ENCODE measurements at regions not wholly inside any gene's neighbourhood (a gene's known extent, or its start where the extent isn't known, plus 50 kb on each side); places are given as distances from the start of the nearest gene placed in this dataset.

- dilution Hi-C loops (cut with MboI; ENCODE audit: extremely low pct_ligation_motif_present, low sequenced_read_pairs), result no loop called here
- TF ChIP-seq MYC (IDR thresholded peaks at IDR 0.05; ENCODE audit: low read depth, low read length) (no peak), JUN (IDR thresholded peaks at IDR 0.05; ENCODE audit: borderline replicate concordance, insufficient read depth, insufficient read length, low read depth) (no peak), POLR2A (IDR thresholded peaks at IDR 0.05; ENCODE audit: low read depth, low read length) (no peak), EZH2 (IDR thresholded peaks at IDR 0.05; ENCODE audit: borderline replicate concordance, low read depth, low read length, severe bottlenecking) (no peak), FOS (IDR thresholded peaks at IDR 0.05; ENCODE audit: borderline replicate concordance, insufficient read depth, low read length) (no peak), MAX (IDR thresholded peaks at IDR 0.05; ENCODE audit: insufficient read depth, insufficient read length) (no peak), GATA2 (IDR thresholded peaks at IDR 0.05; ENCODE audit: insufficient read depth, insufficient read length, low read depth, low read length) (no peak), POLR2AphosphoS5 (IDR thresholded peaks at IDR 0.05; ENCODE audit: insufficient read depth, low read depth, low read length) (no peak)
- TF ChIP-seq, protein P1, sequence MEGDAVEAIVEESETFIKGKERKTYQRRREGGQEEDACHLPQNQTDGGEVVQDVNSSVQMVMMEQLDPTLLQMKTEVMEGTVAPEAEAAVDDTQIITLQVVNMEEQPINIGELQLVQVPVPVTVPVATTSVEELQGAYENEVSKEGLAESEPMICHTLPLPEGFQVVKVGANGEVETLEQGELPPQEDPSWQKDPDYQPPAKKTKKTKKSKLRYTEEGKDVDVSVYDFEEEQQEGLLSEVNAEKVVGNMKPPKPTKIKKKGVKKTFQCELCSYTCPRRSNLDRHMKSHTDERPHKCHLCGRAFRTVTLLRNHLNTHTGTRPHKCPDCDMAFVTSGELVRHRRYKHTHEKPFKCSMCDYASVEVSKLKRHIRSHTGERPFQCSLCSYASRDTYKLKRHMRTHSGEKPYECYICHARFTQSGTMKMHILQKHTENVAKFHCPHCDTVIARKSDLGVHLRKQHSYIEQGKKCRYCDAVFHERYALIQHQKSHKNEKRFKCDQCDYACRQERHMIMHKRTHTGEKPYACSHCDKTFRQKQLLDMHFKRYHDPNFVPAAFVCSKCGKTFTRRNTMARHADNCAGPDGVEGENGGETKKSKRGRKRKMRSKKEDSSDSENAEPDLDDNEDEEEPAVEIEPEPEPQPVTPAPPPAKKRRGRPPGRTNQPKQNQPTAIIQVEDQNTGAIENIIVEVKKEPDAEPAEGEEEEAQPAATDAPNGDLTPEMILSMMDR (IDR thresholded peaks at IDR 0.05; ENCODE audit: extremely low read depth in 1 of 2, insufficient read depth in 1 of 2, low read depth in 1 of 2, low read length in 2 of 2), result no peak
- no peak for DNase-seq (ENCODE audit: low read depth, low spot score)
- no peak overlapping the region for H3K9ac ChIP-seq (replicated peaks; ENCODE audit: extremely low read depth, insufficient read depth, low read length)
- ChIA-PET POLR2A (no interaction called here), CTCF (no interaction called here)
- no TSS peak for BruUV-seq (replicated peaks)
- FAIRE-seq, result no peak
- H3K36me3 ChIP-seq (ENCODE audit: control insufficient read depth in 2 of 2, extremely low read depth in 1 of 2, insufficient read depth in 2 of 2, low read length in 2 of 2), result no peaks in the 10 kb centered on the region
- intact Hi-C loops (cut with micrococcal nuclease), result no loop called here
- H4K20me1 ChIP-seq (replicated peaks; ENCODE audit: control insufficient read depth, extremely low read depth, insufficient read depth, low read length), result no peaks in the 10 kb centered on the region
- no peaks in the 10 kb centered on the region for H3K9me1 ChIP-seq (replicated peaks; ENCODE audit: control insufficient read depth, extremely low read depth, insufficient read depth, low read length)
- H3K27ac ChIP-seq (ENCODE audit: insufficient read depth, low read depth, low read length), result no peak overlapping the region
- no peaks in the 10 kb centered on the region for H3K27me3 ChIP-seq (ENCODE audit: control insufficient read depth in 2 of 2, insufficient read depth in 2 of 2, low read length in 2 of 2)
- H3K4me1 ChIP-seq (ENCODE audit: control insufficient read depth, extremely low read depth, insufficient read depth, low read length), result peaks cover 7% of the 10 kb centered on the region
- H3K4me2 ChIP-seq (ENCODE audit: insufficient read depth, low read length), result no peak overlapping the region
- H3K4me3 ChIP-seq (replicated peaks in 1 of 3; ENCODE audit: insufficient read depth in 1 of 3, low read depth in 1 of 3, low read length in 3 of 3), result no peak overlapping the region
- no peaks in the 10 kb centered on the region for H3K79me2 ChIP-seq (ENCODE audit: control insufficient read depth, insufficient read depth, low read length)
- H2AFZ ChIP-seq (ENCODE audit: low read depth, low read length), result no peak overlapping the region
- H3K9me3 ChIP-seq (replicated peaks; ENCODE audit: control insufficient read depth, insufficient read depth, low read length), result no peaks in the 10 kb centered on the region
These were observed 138.6 kb upstream of the MARCKS start for GRCh38 chr6:113718588-113718987.

Measured in endothelial cell of umbilical vein (primary cell).